Activated B cell treated with CpG ODN at 0.5 μM for 24 hours (primary cell): ENCODE measurements at regions not wholly inside any gene's neighbourhood (a gene's known extent, or its start where the extent isn't known, plus 50 kb on each side); places are given as distances from the start of the nearest gene placed in this dataset.

Experiments
- ATAC-seq: fragments of 200-7000 bp; cut with Tn5 transposase; one replicate; pipeline ENCODE4 v1.10.0; 2021; ENCODE audit warnings: low read depth, mild to moderate bottlenecking, moderate library complexity
- CTCF ChIA-PET: fragments of 350-600 bp; sonication (Branson Sonifier 250); formaldehyde crosslinking; loops from one replicate; lab custom pipeline; 2021; ENCODE audit warnings: antibody characterized with exemption; lab: Charles Lee
- POLR2A ChIA-PET: fragments of 350-600 bp; sonication (Branson Sonifier 250); formaldehyde crosslinking; loops from one replicate; lab custom pipeline; 2021; ENCODE audit warnings: antibody characterized with exemption; lab: Charles Lee
- DNase-seq: peaks from one replicate; pipeline ENCODE4 v3.0.0; 2022
- H3K27ac Mint-ChIP-seq: one replicate; pipeline ENCODE4 v1.8.0; 2020; ENCODE audit warnings: mixed read lengths
- H3K27me3 Mint-ChIP-seq: one replicate; pipeline ENCODE4 v1.8.0; 2021; ENCODE audit warnings: mixed read lengths
- H3K36me3 Mint-ChIP-seq: one replicate; pipeline ENCODE4 v1.8.0; 2021; ENCODE audit warnings: low read depth, mixed read lengths
- H3K4me1 Mint-ChIP-seq: one replicate; pipeline ENCODE4 v1.8.0; 2021; ENCODE audit warnings: mixed read lengths
- H3K4me3 Mint-ChIP-seq: one replicate; pipeline ENCODE4 v1.8.0; 2020; ENCODE audit warnings: mild to moderate bottlenecking, mixed read lengths
- H3K9me3 Mint-ChIP-seq: one replicate; pipeline ENCODE4 v1.8.0; 2020; ENCODE audit warnings: mixed read lengths
- intact Hi-C: fragments of 100-400 bp; cut with micrococcal nuclease; formaldehyde crosslinking; loops from one replicate; pipeline ENCODE4 v1.15.1; 2024
- TF ChIP-seq, protein P1 (sequence below): fragments of 200-600 bp; IDR thresholded peaks from one replicate; pipeline ENCODE4 v1.8.0; 2022; ENCODE audit warnings: antibody characterized with exemption, mild to moderate bottlenecking

DNA sequence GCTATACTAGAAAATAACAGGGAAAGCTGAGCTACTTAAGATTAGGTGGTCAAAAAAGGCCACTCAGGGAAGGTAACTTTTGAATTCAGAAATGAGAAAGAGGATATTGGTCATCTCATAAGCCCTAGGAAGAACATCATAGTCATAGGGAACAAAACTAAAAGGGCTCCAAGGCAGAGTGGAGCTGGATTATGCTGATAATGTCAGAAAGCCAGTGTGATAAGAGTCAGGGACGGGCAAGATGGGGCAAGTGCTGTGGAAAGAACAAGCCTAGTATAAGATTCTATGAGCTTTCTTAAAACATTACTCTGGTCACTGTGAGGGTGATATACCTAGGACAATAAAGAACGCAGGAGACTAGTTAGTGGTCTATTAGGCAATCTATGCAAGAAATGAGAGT lies 106.6 kb downstream of the DUSP10 start:
- Mint-ChIP-seq H3K4me3 (no peak overlapping the region), H3K27me3 (no peaks in the 10 kb centered on the region), H3K36me3 (no peaks in the 10 kb centered on the region), H3K9me3 (no peaks in the 10 kb centered on the region), H3K4me1 (no peaks in the 10 kb centered on the region), H3K27ac (no peak overlapping the region)
- ChIA-PET CTCF (interaction anchor here (0.8 kb wide), 1 partner anchor 106 kb away, joined by 3 read pairs; no protein-coding TSS in a partner anchor), POLR2A (no interaction called here)
- ATAC-seq (no peak), DNase-seq (no peak)
- TF ChIP-seq, protein P1, sequence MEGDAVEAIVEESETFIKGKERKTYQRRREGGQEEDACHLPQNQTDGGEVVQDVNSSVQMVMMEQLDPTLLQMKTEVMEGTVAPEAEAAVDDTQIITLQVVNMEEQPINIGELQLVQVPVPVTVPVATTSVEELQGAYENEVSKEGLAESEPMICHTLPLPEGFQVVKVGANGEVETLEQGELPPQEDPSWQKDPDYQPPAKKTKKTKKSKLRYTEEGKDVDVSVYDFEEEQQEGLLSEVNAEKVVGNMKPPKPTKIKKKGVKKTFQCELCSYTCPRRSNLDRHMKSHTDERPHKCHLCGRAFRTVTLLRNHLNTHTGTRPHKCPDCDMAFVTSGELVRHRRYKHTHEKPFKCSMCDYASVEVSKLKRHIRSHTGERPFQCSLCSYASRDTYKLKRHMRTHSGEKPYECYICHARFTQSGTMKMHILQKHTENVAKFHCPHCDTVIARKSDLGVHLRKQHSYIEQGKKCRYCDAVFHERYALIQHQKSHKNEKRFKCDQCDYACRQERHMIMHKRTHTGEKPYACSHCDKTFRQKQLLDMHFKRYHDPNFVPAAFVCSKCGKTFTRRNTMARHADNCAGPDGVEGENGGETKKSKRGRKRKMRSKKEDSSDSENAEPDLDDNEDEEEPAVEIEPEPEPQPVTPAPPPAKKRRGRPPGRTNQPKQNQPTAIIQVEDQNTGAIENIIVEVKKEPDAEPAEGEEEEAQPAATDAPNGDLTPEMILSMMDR, result no peak
- intact Hi-C loops, result no loop called here

DNA sequence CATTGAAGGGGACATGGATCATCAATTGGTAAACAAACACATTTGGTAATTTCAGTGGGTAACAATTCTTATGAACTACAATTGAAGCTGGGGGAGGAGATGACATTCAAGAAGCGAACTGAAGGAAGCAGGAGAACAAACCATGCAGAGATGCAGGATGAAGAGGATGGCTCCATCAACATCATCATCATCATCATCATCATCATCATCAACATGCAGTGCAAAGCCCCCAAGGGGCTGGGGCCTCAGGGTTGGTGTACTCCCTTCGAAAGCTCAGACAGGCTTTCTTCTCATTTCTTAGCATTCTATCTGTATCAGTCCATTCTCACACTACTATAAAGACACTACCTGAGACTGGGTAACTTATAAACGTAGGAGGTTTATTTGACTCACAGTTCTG lies 105.8 kb downstream of the DUSP10 start:
- H3K4me3 Mint-ChIP-seq, result no peak overlapping the region
- CTCF ChIA-PET, result interaction anchor here (0.8 kb wide), 1 partner anchor 105 kb away, joined by 3 read pairs; no protein-coding TSS in a partner anchor
- intact Hi-C loops, result no loop called here
- ATAC-seq (no peak), DNase-seq (no peak)
- H3K27ac Mint-ChIP-seq, result no peak overlapping the region
- H3K27me3 Mint-ChIP-seq, result no peaks in the 10 kb centered on the region
- POLR2A ChIA-PET, result interaction anchor here (0.7 kb wide), 1 partner anchor 325 kb away, joined by 6 read pairs; no protein-coding TSS in a partner anchor
- H3K4me1 Mint-ChIP-seq, result no peaks in the 10 kb centered on the region
- no peaks in the 10 kb centered on the region for H3K9me3 Mint-ChIP-seq
- H3K36me3 Mint-ChIP-seq, result no peaks in the 10 kb centered on the region
- TF ChIP-seq, protein P1, result no peak

DNA sequence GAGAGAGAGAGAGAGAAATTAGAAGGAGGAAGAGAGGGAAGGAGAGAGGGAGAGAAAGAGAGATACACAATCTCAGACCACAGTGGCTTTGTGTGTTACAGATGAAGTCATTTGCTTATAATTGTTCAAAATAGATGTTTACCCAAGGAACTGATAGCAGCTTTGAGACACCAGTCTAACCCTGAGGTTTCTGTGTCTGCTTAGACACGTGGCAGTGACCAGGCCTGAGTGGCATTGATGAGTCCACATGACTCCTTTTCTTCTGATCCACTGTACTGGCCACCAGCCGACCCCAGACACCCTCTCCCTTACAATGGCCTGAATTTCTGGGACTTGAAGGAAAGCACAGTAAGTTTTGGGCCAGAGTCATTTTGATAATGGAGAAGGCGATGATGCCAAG lies 104.9 kb downstream of the DUSP10 start:
- Mint-ChIP-seq H3K4me3 (no peak overlapping the region), H3K9me3 (no peaks in the 10 kb centered on the region), H3K4me1 (no peaks in the 10 kb centered on the region), H3K27ac (no peak overlapping the region), H3K27me3 (no peaks in the 10 kb centered on the region), H3K36me3 (no peaks in the 10 kb centered on the region)
- no peak for ATAC-seq
- CTCF ChIA-PET, result no interaction called here
- intact Hi-C loops, result no loop called here
- TF ChIP-seq, protein P1, result no peak
- DNase-seq, result no peak
- POLR2A ChIA-PET, result interaction anchor here (0.7 kb wide), 2 partner anchors 87 to 324 kb away, joined by 3 to 6 read pairs; no protein-coding TSS in a partner anchor

DNA sequence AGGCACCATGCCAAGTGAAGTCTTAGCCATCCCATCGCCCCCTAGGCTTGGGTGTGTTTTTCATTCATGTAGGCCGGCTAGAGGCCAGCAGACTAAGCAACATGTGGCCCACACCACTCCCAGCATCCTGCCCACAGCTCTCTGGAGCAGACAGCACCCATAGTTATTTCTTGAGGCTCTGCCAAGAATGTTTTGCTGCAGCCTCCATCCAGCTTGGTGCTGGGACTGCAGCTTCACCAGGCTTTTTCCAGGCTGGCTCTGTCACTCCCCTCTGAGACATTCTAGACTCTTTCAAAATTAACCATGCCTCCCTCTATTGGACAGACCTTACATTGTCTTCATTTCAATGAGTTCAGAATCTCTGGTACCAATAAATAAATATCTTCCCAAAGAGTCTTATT lies 104.2 kb downstream of the DUSP10 start:
- DNase-seq, result no peak
- Mint-ChIP-seq H3K27me3 (no peaks in the 10 kb centered on the region), H3K27ac (no peak overlapping the region), H3K4me1 (no peaks in the 10 kb centered on the region), H3K4me3 (no peak overlapping the region), H3K9me3 (no peaks in the 10 kb centered on the region), H3K36me3 (no peaks in the 10 kb centered on the region)
- TF ChIP-seq, protein P1, result no peak
- ATAC-seq, result no peak
- ChIA-PET CTCF (no interaction called here), POLR2A (no interaction called here)
- intact Hi-C loops, result no loop called here

DNA sequence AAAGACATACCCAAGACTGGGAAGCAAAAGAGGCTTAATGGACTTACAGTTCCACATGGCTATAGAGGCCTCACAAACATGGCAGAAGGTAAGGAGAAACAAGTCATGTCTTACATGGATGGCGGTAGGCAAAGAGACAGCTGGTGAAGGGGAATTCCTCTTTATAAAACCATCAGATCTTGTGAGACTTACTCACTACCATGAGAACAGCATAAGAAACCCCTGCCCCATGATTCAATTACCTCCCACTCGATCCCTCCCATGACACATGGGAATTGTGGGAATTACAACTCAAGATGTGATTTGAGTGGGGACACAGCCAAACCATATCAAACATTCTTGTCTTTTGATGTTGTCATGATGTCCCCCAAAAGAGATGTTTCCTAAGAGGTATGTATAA lies 103.3 kb downstream of the DUSP10 start:
- Mint-ChIP-seq H3K9me3 (no peaks in the 10 kb centered on the region), H3K27ac (no peak overlapping the region), H3K27me3 (no peaks in the 10 kb centered on the region), H3K4me1 (peaks cover 2% of the 10 kb centered on the region), H3K4me3 (no peak overlapping the region), H3K36me3 (no peaks in the 10 kb centered on the region)
- intact Hi-C loops, result no loop called here
- TF ChIP-seq, protein P1, result no peak
- ChIA-PET POLR2A (no interaction called here), CTCF (no interaction called here)
- ATAC-seq, result no peak
- DNase-seq, result no peak
